ENCODE measurements at regions not wholly inside any gene's neighbourhood (a gene's known extent, or its start where the extent isn't known, plus 50 kb on each side); places are given as distances from the start of the nearest gene placed in this dataset.

- DNase-seq: no peak
These were observed 630.4 kb upstream of the CCDC179 start for GRCh38 chr11:23490557-23491235.

- DNase-seq: no peak
These were observed 634.7 kb upstream of the CCDC179 start for GRCh38 chr11:23494981-23495380.

GRCh38 chr11:23496340-23496739, 636.1 kb upstream of the CCDC179 start:
- no peak for DNase-seq

DNA sequence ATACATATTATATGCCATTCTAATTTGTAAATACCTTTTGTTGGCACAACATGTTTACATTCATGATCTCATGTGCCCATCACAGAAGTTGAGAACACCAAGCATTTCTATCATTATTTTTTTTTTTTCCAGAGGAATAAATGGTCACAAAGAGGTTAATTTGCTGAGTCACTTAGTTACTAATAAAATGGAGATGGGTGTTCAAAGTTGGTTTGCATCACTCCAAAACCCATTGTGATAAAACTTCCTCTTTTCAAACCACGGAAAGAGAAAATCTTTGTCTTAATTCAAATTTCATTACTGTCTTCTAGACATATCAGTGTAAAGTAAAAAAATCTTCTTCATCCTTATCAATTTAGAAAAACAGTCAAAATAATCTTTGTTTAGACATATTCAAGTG, 636.8 kb upstream of the CCDC179 start:
- DNase-seq: no peak

DNA sequence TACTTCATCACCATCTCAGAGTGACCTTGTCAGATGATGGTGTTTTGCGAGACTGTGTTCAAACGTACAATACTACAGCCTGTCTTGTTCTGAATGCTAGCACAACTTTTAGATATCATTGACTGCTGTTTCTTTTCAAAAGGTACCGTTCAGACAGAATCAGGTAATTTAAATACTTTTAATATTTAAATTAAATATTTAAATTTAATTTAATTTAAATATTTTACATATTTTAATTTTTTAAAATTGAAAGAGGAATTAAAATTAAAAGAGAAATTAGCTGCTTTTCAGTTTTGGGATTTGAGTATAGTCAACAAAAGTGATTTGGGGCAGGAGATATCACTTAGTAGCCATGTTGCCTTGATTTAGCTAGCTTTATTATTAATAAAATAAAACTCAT, 642.1 kb upstream of the CCDC179 start:
- no peak for DNase-seq

DNA sequence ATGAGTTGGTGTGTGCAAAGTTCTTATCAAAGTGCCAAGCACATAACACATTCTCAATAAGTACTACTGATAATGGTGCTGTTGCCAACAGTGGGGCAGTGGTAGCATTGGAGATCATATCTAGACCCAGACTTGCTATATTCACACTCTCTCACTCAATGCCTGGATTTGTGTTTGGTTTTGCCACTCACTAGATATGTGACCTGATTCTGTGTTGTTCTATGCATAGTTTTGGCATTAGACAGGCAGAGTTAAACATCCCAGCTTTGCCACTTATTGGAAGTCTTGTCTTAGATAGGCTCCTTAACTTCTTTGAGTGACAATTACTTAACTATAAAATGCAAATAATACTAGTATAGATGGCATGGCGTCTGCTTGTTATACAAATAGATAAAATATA, 642.6 kb upstream of the CCDC179 start:
- no peak for DNase-seq

DNA sequence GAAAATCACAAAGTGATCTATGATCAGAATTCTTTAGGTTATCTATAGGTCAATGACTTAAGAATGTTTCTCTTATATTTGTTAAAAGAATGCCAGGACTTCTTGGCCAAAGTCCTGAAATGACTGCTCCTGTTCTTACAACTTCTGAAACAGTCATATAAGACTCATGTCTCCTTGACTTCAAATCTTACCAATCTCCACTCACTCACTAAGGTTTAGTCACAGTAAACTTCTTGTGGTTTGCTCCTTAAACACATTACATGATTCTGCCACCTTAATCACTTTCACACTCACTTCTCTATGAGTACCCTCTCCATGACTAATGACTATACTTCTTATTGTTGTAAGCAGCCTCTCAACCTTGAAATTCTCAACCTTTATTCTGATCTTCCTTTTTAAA, 648.7 kb upstream of the CCDC179 start:
- DNase-seq: no peak

GRCh38 chr11:23509821-23510220, 649.5 kb upstream of the CCDC179 start:
- DNase-seq: no peak

DNA sequence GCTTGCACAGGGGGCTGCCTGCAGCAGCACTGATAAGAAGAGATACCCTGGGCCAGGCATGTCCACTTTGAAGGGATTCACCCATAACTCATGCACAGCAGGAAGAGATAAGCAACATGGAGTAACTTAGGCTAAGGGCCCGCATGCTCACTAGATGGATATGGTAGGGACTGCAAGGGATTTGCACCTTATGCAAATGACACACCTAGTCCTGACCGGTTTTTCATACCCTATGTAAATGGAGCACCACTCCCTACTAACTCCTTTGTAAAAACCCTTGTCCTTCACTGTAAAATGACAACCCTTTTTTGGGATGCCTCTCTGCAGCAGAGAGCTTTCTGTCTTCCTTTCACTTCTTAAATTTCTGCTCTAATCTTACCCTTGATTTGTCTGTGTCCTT, 658.9 kb upstream of the CCDC179 start:
- DNase-seq: no peak

- no peak for DNase-seq
These were observed 660.1 kb upstream of the CCDC179 start for GRCh38 chr11:23520226-23520960.

- no peak for DNase-seq
These were observed 676.6 kb upstream of the CCDC179 start for GRCh38 chr11:23536907-23537306.

GRCh38 chr11:23539556-23539955, 679.3 kb upstream of the CCDC179 start:
- DNase-seq: no peak

DNA sequence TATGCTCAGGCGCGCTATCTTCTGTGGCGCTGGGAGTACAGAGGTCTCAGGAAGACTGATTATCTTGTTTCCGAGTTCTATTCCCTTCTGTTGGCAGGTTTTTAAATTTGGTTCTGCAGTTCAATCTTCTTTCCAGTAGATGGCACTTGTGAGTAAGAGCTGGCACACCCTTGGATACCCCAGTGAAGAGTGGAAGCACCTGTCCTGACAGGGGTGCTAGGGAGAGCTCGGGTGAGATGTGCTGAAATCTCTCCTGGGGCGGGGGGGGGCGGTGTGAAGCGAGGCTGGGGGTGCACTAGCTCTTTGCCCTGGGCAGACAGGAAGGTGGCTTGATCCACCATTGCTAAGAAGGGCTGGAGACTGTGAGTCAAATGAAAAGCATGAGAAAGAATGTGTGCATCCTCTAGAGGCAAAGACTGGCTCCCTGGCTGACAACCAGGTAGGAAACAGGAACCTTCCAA, 679.9 kb upstream of the CCDC179 start:
- DNase-seq: no peak

GRCh38 chr11:23542189-23542588, 681.9 kb upstream of the CCDC179 start:
- DNase-seq: no peak

GRCh38 chr11:23542816-23543215, 682.5 kb upstream of the CCDC179 start:
- no peak for DNase-seq

DNA sequence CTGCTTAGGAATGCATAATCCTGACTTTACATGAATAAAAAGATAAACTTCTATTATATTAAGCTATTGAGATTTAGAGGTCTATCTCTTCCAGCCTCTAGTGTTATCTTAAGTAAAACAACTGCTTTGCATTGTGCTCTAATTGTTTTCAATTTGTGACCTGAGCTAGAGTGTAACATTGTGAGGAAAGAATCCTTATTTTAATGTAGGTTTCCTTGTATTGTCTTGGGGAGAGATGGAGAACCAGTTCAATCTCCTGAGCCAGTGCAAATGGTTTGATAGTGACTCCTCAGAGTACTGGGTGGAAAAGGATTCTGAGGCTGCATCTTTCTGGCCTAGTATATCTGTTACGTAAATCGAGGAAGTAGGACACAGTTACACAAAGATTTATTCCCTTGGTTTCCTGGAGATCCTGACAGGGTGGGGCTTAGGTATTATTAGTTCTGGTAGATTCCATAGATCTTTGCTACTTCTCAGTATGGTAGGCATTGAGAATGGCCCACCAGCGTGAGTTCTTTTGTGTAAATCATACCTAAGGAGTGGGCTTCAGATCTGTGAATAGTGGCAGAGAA, 683.5 kb upstream of the CCDC179 start:
- no peak for DNase-seq

DNA sequence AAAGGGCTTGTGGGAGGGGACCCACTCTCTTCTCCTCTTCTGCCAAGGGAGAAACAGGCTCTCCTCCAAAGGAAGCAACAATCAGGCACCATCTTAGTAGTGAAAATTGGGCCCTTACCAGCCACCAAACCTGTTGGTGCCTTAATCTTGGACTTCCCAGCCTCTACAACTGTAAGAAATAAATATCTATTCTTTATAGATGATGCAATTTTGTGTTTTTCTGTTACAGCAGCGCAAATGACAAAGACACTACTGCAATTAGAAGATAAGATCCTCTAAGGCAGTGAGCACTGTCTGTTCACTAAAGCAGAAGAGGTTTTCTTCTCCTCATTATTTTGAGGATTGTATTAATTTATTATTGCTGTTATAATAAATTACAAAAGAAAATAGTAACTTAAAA, 691.4 kb upstream of the CCDC179 start:
- DNase-seq: no peak

DNA sequence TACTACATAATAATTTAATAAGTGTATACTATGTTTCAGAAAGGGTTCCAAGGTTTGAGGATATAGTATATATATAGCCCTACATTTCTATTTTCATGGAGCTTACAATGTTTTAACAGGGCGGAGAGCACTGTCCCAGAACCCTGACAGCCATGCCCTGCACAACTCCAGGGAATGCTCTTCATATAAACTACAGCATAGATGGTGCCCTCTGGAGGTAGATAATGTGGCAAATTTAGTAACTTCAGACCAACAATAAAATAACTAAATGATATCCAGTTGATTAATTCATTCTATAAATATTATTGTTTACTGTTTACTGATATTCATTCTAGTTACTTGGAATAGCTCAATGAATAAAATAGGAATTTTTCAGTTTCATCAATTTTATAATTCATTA, 693.7 kb upstream of the CCDC179 start:
- DNase-seq: no peak

- DNase-seq: no peak
These were observed 694.8 kb upstream of the CCDC179 start for GRCh38 chr11:23555085-23555484.

GRCh38 chr11:23556163-23556750, 696.0 kb upstream of the CCDC179 start:
- no peak for DNase-seq

DNA sequence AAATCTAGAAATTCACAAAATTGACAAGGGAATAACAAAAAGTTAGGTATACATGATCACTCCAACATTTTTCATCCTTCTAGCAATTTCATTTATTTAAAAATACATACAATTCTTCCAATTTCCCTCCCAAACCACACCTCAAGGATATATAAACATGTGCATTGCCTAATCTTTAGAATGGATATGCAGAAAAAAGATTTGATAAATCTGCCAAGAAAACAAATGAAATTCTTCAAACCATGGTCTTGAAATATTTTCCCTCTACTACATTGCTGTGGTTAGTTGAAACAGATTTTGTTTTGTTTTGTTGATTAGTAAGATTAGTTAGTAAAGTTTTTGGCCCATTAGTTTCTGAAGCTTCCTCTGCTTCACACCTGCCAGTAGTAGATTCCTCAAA, 703.3 kb upstream of the CCDC179 start:
- DNase-seq: no peak

- no peak for DNase-seq
These were observed 704.1 kb upstream of the CCDC179 start for GRCh38 chr11:23564370-23564769.

- no peak for DNase-seq
These were observed 708.9 kb upstream of the CCDC179 start for GRCh38 chr11:23569134-23569533.

- DNase-seq: no peak
These were observed 709.3 kb upstream of the CCDC179 start for GRCh38 chr11:23569547-23569946.
